ENCODE measurements at regions not wholly inside any gene's neighbourhood (a gene's known extent, or its start where the extent isn't known, plus 50 kb on each side); places are given as distances from the start of the nearest gene placed in this dataset.

DNA sequence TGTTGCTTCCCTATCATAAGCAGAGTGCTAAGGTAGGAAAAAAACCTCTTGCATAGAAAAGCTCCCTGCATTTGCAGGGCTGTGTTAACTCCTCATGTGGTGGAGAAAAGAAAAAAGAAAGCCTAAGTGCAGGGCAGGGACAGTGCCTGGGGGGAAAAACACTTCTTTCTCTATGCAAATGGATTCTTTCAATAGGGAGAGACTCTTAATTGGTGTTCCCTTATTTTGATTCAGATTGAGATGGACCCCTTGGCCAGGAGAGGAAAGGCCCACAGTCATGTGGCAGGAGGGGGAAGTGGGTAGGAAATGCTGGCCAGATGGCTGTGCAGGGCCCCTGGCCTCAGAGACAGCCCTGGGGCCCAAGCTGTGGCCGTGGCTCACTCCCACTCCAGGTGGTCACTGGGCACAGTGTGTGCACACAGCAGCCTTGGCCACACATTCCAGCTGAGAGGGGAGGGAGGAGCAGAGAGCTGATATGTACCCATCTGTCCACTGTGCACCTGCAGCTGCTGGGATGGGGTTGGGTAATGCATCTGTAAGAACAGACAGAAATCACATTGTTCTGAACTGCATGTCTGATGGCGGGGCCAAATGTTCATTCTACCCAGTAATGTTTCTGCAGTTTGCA lies 410.4 kb downstream of the DSC3 start:
- no peak for ATAC-seq

DNA sequence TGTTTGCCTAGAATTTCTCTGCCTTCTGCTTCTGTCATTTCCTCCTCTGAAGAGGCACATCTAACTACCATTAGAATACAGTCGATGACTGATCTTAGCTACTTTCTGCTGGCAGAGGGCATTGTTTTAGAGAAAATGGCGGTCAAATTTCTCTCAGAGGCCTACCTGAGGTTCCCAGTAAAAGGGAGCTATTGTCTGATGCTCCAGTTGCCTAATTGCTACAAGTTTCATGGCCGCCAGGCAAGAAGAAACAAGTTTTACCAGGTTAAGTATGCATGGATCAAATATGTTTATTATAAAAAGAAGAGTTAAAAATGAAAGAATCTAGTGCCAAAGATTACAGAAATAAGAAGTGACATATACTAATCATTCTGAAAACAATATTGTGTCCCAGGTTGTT lies 416.6 kb downstream of the DSC3 start:
- no peak for ATAC-seq
- TF ChIP-seq SNAI2 (CRISPR knock-in tag; IDR thresholded peaks at IDR 0.05), result no peak
- no peak for TF ChIP-seq GLIS3 (CRISPR knock-in tag; IDR thresholded peaks at IDR 0.05)
- no peak for TF ChIP-seq BACH2 (CRISPR knock-in tag; IDR thresholded peaks at IDR 0.05; ENCODE audit: borderline replicate concordance)
- TF ChIP-seq, protein P1, sequence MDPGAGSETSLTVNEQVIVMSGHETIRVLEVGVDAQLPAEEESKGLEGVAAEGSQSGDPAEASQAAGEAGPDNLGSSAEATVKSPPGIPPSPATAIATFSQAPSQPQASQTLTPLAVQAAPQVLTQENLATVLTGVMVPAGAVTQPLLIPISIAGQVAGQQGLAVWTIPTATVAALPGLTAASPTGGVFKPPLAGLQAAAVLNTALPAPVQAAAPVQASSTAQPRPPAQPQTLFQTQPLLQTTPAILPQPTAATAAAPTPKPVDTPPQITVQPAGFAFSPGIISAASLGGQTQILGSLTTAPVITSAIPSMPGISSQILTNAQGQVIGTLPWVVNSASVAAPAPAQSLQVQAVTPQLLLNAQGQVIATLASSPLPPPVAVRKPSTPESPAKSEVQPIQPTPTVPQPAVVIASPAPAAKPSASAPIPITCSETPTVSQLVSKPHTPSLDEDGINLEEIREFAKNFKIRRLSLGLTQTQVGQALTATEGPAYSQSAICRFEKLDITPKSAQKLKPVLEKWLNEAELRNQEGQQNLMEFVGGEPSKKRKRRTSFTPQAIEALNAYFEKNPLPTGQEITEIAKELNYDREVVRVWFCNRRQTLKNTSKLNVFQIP (CRISPR knock-in tag; IDR thresholded peaks at IDR 0.05; ENCODE audit: borderline replicate concordance, low read depth), result no peak
- TF ChIP-seq ZNF8 (CRISPR knock-in tag; IDR thresholded peaks at IDR 0.05), result no peak
- no peak for TF ChIP-seq ISL1 (CRISPR knock-in tag; IDR thresholded peaks at IDR 0.05)
- TF ChIP-seq, protein P2, sequence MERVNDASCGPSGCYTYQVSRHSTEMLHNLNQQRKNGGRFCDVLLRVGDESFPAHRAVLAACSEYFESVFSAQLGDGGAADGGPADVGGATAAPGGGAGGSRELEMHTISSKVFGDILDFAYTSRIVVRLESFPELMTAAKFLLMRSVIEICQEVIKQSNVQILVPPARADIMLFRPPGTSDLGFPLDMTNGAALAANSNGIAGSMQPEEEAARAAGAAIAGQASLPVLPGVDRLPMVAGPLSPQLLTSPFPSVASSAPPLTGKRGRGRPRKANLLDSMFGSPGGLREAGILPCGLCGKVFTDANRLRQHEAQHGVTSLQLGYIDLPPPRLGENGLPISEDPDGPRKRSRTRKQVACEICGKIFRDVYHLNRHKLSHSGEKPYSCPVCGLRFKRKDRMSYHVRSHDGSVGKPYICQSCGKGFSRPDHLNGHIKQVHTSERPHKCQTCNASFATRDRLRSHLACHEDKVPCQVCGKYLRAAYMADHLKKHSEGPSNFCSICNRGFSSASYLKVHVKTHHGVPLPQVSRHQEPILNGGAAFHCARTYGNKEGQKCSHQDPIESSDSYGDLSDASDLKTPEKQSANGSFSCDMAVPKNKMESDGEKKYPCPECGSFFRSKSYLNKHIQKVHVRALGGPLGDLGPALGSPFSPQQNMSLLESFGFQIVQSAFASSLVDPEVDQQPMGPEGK (CRISPR knock-in tag; IDR thresholded peaks at IDR 0.05; ENCODE audit: borderline replicate concordance), result no peak
- TF ChIP-seq, protein P3, sequence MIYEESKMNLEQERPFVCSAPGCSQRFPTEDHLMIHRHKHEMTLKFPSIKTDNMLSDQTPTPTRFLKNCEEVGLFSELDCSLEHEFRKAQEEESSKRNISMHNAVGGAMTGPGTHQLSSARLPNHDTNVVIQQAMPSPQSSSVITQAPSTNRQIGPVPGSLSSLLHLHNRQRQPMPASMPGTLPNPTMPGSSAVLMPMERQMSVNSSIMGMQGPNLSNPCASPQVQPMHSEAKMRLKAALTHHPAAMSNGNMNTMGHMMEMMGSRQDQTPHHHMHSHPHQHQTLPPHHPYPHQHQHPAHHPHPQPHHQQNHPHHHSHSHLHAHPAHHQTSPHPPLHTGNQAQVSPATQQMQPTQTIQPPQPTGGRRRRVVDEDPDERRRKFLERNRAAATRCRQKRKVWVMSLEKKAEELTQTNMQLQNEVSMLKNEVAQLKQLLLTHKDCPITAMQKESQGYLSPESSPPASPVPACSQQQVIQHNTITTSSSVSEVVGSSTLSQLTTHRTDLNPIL (CRISPR knock-in tag; IDR thresholded peaks at IDR 0.05; ENCODE audit: low read depth), result no peak

More for the DNA sequence above, 410.4 kb downstream of the DSC3 start:
- TF ChIP-seq ARNTL (CRISPR knock-in tag; IDR thresholded peaks at IDR 0.05; ENCODE audit: borderline replicate concordance, low read depth) (no peak), TOX (CRISPR knock-in tag; IDR thresholded peaks at IDR 0.05; ENCODE audit: borderline replicate concordance) (no peak), OSR1 (CRISPR knock-in tag; IDR thresholded peaks at IDR 0.05) (no peak), ESRRG (CRISPR knock-in tag; IDR thresholded peaks at IDR 0.05) (no peak), ZNF70 (CRISPR knock-in tag; IDR thresholded peaks at IDR 0.05) (no peak), PPARA (CRISPR knock-in tag; IDR thresholded peaks at IDR 0.05; ENCODE audit: borderline replicate concordance) (no peak), SNAI2 (CRISPR knock-in tag; IDR thresholded peaks at IDR 0.05) (no peak), CSDC2 (CRISPR knock-in tag; IDR thresholded peaks at IDR 0.05) (no peak), ZC3H10 (CRISPR knock-in tag; IDR thresholded peaks at IDR 0.05) (no peak), RARB (CRISPR knock-in tag; IDR thresholded peaks at IDR 0.05) (no peak), ZFP30 (CRISPR knock-in tag; IDR thresholded peaks at IDR 0.05) (no peak), BACH2 (CRISPR knock-in tag; IDR thresholded peaks at IDR 0.05; ENCODE audit: borderline replicate concordance) (no peak), ZNF8 (CRISPR knock-in tag; IDR thresholded peaks at IDR 0.05) (no peak), ISL1 (CRISPR knock-in tag; IDR thresholded peaks at IDR 0.05) (no peak), ZFP3 (CRISPR knock-in tag; IDR thresholded peaks at IDR 0.05) (no peak)
- TF ChIP-seq, protein P3 (CRISPR knock-in tag; IDR thresholded peaks at IDR 0.05; ENCODE audit: low read depth), result no peak
- TF ChIP-seq, protein P1 (CRISPR knock-in tag; IDR thresholded peaks at IDR 0.05; ENCODE audit: borderline replicate concordance, low read depth), result no peak
- TF ChIP-seq, protein P2 (CRISPR knock-in tag; IDR thresholded peaks at IDR 0.05; ENCODE audit: borderline replicate concordance), result no peak
- TF ChIP-seq, protein P4, sequence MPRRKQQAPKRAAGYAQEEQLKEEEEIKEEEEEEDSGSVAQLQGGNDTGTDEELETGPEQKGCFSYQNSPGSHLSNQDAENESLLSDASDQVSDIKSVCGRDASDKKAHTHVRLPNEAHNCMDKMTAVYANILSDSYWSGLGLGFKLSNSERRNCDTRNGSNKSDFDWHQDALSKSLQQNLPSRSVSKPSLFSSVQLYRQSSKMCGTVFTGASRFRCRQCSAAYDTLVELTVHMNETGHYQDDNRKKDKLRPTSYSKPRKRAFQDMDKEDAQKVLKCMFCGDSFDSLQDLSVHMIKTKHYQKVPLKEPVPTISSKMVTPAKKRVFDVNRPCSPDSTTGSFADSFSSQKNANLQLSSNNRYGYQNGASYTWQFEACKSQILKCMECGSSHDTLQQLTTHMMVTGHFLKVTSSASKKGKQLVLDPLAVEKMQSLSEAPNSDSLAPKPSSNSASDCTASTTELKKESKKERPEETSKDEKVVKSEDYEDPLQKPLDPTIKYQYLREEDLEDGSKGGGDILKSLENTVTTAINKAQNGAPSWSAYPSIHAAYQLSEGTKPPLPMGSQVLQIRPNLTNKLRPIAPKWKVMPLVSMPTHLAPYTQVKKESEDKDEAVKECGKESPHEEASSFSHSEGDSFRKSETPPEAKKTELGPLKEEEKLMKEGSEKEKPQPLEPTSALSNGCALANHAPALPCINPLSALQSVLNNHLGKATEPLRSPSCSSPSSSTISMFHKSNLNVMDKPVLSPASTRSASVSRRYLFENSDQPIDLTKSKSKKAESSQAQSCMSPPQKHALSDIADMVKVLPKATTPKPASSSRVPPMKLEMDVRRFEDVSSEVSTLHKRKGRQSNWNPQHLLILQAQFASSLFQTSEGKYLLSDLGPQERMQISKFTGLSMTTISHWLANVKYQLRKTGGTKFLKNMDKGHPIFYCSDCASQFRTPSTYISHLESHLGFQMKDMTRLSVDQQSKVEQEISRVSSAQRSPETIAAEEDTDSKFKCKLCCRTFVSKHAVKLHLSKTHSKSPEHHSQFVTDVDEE (CRISPR knock-in tag; IDR thresholded peaks at IDR 0.05), result no peak
- TF ChIP-seq, protein P5, sequence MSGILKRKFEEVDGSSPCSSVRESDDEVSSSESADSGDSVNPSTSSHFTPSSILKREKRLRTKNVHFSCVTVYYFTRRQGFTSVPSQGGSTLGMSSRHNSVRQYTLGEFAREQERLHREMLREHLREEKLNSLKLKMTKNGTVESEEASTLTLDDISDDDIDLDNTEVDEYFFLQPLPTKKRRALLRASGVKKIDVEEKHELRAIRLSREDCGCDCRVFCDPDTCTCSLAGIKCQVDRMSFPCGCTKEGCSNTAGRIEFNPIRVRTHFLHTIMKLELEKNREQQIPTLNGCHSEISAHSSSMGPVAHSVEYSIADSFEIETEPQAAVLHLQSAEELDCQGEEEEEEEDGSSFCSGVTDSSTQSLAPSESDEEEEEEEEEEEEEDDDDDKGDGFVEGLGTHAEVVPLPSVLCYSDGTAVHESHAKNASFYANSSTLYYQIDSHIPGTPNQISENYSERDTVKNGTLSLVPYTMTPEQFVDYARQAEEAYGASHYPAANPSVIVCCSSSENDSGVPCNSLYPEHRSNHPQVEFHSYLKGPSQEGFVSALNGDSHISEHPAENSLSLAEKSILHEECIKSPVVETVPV (CRISPR knock-in tag; IDR thresholded peaks at IDR 0.05), result no peak

All from SK-N-SH treated with all-trans-retinoic acid at 6 μM for 48 hours (cell line).